Keratinocyte (primary cell): ENCODE measurements at regions not wholly inside any gene's neighbourhood (a gene's known extent, or its start where the extent isn't known, plus 50 kb on each side); places are given as distances from the start of the nearest gene placed in this dataset.

ENCODE experiments used
- DNase-seq: peaks from one replicate; pipeline ENCODE4 v3.0.0-alpha.2; 2011; ENCODE audit warnings: low read depth, missing footprints, low spot score
- FAIRE-seq: peaks from 2 replicates; lab custom pipeline; 2011; peaks lifted over from hg19 to GRCh38; lab: Jason Lieb, UNC
- H2AFZ ChIP-seq: 2 replicates; pipeline ENCODE4 v1.6.0; 2012; ENCODE audit warnings: low read length, control low read depth, inconsistent platforms; ENCODE audit not compliant: control insufficient read depth
- H3K27ac ChIP-seq: 2 replicates; pipeline ENCODE4 v1.5.1; 2011; ENCODE audit warnings: low read length; ENCODE audit not compliant: control insufficient read depth, insufficient read depth
- H3K27me3 ChIP-seq: 3 replicates; pipeline ENCODE4 v1.6.0; 2011; ENCODE audit warnings: low read length; ENCODE audit not compliant: control insufficient read depth, insufficient read depth; ENCODE audit errors: extremely low read depth
- H3K36me3 ChIP-seq, 2 experiments: 2 replicates in 1 of 2; 3 replicates in 1 of 2; pipeline ENCODE4 v1.5.1; 2011; ENCODE audit warnings: low read length in 2 of 2, mild to moderate bottlenecking in 1 of 2; ENCODE audit not compliant: control insufficient read depth in 2 of 2, insufficient read depth in 2 of 2; ENCODE audit errors: extremely low read depth in 1 of 2
- H3K4me1 ChIP-seq: 3 replicates; pipeline ENCODE4 v1.5.1; 2011; ENCODE audit warnings: low read length; ENCODE audit not compliant: control insufficient read depth, insufficient read depth; ENCODE audit errors: extremely low read depth
- H3K4me2 ChIP-seq: 3 replicates; pipeline ENCODE4 v1.6.0; 2011; ENCODE audit warnings: low read depth, low read length; ENCODE audit not compliant: control insufficient read depth, insufficient read depth; ENCODE audit errors: extremely low read depth
- H3K4me3 ChIP-seq, 3 experiments: fragments of 200-600 bp in 1 of 3; sonication (generic) in 1 of 3; 2 replicates in 2 of 3; 3 replicates in 1 of 3; pipeline ENCODE4 v1.5.1; 2011 to 2016; ENCODE audit warnings: low read length in 3 of 3, mild to moderate bottlenecking in 3 of 3, control low read depth in 2 of 3, inconsistent platforms in 1 of 3, low read depth in 1 of 3, mixed read lengths in 1 of 3, mixed run types in 1 of 3, moderate library complexity in 1 of 3; ENCODE audit not compliant: control insufficient read depth in 2 of 3, insufficient read depth in 2 of 3; ENCODE audit errors: extremely low read depth in 1 of 3
- H3K79me2 ChIP-seq: 2 replicates; pipeline ENCODE4 v1.6.0; 2012; ENCODE audit warnings: low read length; ENCODE audit not compliant: control insufficient read depth, insufficient read depth
- H3K9ac ChIP-seq: 3 replicates; pipeline ENCODE4 v1.6.0; 2011; ENCODE audit warnings: low read length; ENCODE audit not compliant: control insufficient read depth, insufficient read depth; ENCODE audit errors: extremely low read depth
- H3K9me1 ChIP-seq: 3 replicates; pipeline ENCODE4 v1.6.0; 2011; ENCODE audit warnings: low read length; ENCODE audit not compliant: control insufficient read depth, insufficient read depth; ENCODE audit errors: extremely low read depth
- H3K9me3 ChIP-seq: 2 replicates; pipeline ENCODE4 v1.5.1; 2012; ENCODE audit warnings: low read depth, low read length; ENCODE audit not compliant: control insufficient read depth
- H4K20me1 ChIP-seq: 3 replicates; pipeline ENCODE4 v1.6.0; 2011; ENCODE audit warnings: low read length; ENCODE audit not compliant: control insufficient read depth, insufficient read depth; ENCODE audit errors: extremely low read depth
- CTCF ChIP-seq, 3 experiments: IDR thresholded peaks in 1 of 3; conservative IDR thresholded peaks in 1 of 3; optimal IDR thresholded peaks in 1 of 3; 2 replicates in 2 of 3; 3 replicates in 1 of 3; pipeline versions ENCODE3 to v1.5.1; 2011; ENCODE audit warnings: low read length in 3 of 3, mild to moderate bottlenecking in 3 of 3, moderate library complexity in 2 of 3, control low read depth in 1 of 3, inconsistent platforms in 1 of 3; ENCODE audit not compliant: insufficient read depth in 2 of 3; ENCODE audit errors: extremely low read depth in 1 of 3
- EZH2 ChIP-seq: IDR thresholded peaks from one replicate; pipeline ENCODE4 v1.6.1; 2012; ENCODE audit warnings: inconsistent platforms, mild to moderate bottlenecking, low read length, moderate library complexity
- dilution Hi-C: fragments of 300-500 bp; cut with MboI; formaldehyde crosslinking; loops from one replicate; pipeline ENCODE4 v1.7.0; 2020; ENCODE audit warnings: low sequenced_read_pairs; ENCODE audit not compliant: extremely low pct_ligation_motif_present

GRCh38 chr5:17113174-17113958, 104.1 kb upstream of the BASP1 start:
- TF ChIP-seq EZH2 (no peak), CTCF (optimal IDR thresholded peaks at IDR 0.05 in 1 of 3, IDR thresholded peaks at IDR 0.05 in 1 of 3, conservative IDR thresholded peaks at IDR 0.05 in 1 of 3; ENCODE audit: extremely low read depth in 1 of 3, insufficient read depth in 2 of 3, low read length in 3 of 3) (no peak)
- FAIRE-seq (no peak), DNase-seq (no peak)
- Histone ChIP-seq H3K9me1 (no peaks in the 10 kb centered on the region), H3K4me3 (peak overlapping the region in 1 of 3 experiments; percentile 41), H3K27ac (no peak overlapping the region), H3K36me3 (no peaks in the 10 kb centered on the region), H3K4me1 (peaks cover 16% of the 10 kb centered on the region), H3K79me2 (no peaks in the 10 kb centered on the region), H4K20me1 (no peaks in the 10 kb centered on the region), H3K9me3 (no peaks in the 10 kb centered on the region), H2AFZ (peak overlapping the region; percentile 79), H3K9ac (no peak overlapping the region), H3K4me2 (peak overlapping the region; percentile 80), H3K27me3 (no peaks in the 10 kb centered on the region)
- dilution Hi-C loops, result no loop called here

- Histone ChIP-seq H3K4me3 (peak overlapping the region in 2 of 3 experiments; percentile 29 to 41), H3K27ac (no peak overlapping the region), H3K4me1 (peaks cover 23% of the 10 kb centered on the region), H4K20me1 (no peaks in the 10 kb centered on the region), H2AFZ (peak overlapping the region; percentile 79), H3K27me3 (no peaks in the 10 kb centered on the region), H3K79me2 (no peaks in the 10 kb centered on the region), H3K4me2 (peak overlapping the region; percentile 80), H3K9me1 (no peaks in the 10 kb centered on the region), H3K9ac (peak overlapping the region; percentile 18), H3K36me3 (no peaks in the 10 kb centered on the region), H3K9me3 (no peaks in the 10 kb centered on the region)
- dilution Hi-C loops, result no loop called here
- DNase-seq, result no peak
- FAIRE-seq, result peak; percentile 46
- no peak for TF ChIP-seq CTCF (optimal IDR thresholded peaks at IDR 0.05 in 1 of 3, IDR thresholded peaks at IDR 0.05 in 1 of 3, conservative IDR thresholded peaks at IDR 0.05 in 1 of 3; ENCODE audit: extremely low read depth in 1 of 3, insufficient read depth in 2 of 3, low read length in 3 of 3)
- no peak for TF ChIP-seq EZH2
Measured at GRCh38 chr5:17114233-17114632, 103.2 kb upstream of the BASP1 start.
